ENCODE measurements at regions not wholly inside any gene's neighbourhood (a gene's known extent, or its start where the extent isn't known, plus 50 kb on each side); places are given as distances from the start of the nearest gene placed in this dataset.
"Not testable (repeated sequence)": the region's sequence is repeated elsewhere in the genome, so short reads cannot be mapped to it uniquely, and the experiment has no call there.

DNA sequence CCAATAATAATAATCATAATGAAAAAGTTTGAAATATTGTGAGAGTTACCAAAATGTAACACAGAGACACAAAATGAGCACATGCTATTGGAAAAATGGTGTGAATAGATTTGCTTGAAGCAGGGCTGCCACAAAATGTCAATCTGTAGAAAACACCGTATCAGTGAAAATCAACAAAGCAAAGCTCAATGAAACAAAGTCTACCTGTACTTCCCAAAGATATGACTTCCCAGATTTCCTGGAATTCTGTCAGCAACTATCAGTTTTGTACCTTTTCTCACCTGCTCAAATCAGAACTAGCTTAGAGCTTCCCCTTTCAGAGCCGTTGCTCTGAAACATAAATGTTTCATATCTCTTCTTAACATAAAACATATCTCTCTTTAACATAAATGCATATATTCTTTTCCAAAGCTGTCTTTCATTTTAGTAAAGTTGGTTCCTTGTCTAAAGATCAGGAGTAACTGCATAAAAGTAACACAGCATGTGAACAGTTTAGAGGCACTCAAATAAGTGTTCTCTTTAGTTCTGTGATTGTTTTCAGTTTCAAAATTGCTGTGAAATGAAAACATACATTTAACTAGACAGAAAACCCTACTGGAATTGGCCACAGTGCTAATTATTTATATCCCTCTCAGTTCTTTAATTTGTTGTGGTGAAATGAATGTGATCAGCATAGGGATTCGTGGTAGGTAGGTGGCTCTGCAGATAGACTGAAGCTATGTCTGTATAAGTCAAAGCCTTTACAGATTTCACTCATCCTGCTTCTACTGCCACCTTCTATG is 262.5 kb downstream of the KCNJ3 start:
- DNase-seq (ENCODE audit: low spot score) = no peak
- TF ChIP-seq CTCF (conservative IDR thresholded peaks at IDR 0.05; ENCODE audit: low read depth) = no peak
- CTCF ChIA-PET = no interaction called here
- POLR2A ChIA-PET (ENCODE audit: low non-redundant PET) = no interaction called here
- H3K27ac ChIP-seq = no peak overlapping the region

- CTCF ChIA-PET = no interaction called here
- no peak for DNase-seq (ENCODE audit: low spot score)
- POLR2A ChIA-PET (ENCODE audit: low non-redundant PET) = no interaction called here
- no peak overlapping the region for H3K27ac ChIP-seq
- no peak for TF ChIP-seq CTCF (conservative IDR thresholded peaks at IDR 0.05; ENCODE audit: low read depth)
Measured at GRCh38 chr2:154952346-154952980, 254.0 kb downstream of the KCNJ3 start.

GRCh38 chr2:154947416-154947815 is 248.9 kb downstream of the KCNJ3 start:
- CTCF ChIA-PET; DNase-seq (ENCODE audit: low spot score); POLR2A ChIA-PET (ENCODE audit: low non-redundant PET); H3K27ac ChIP-seq: not testable (repeated sequence)

- ChIA-PET POLR2A (ENCODE audit: low non-redundant PET) (no interaction called here), CTCF (no interaction called here)
- no peak for TF ChIP-seq CTCF (conservative IDR thresholded peaks at IDR 0.05; ENCODE audit: low read depth)
- H3K27ac ChIP-seq = no peak overlapping the region
- DNase-seq (ENCODE audit: low spot score) = no peak
Measured at GRCh38 chr2:154945984-154946383, 247.5 kb downstream of the KCNJ3 start.

- no peak overlapping the region for H3K27ac ChIP-seq
- DNase-seq (ENCODE audit: low spot score) = no peak
- no peak for TF ChIP-seq CTCF (conservative IDR thresholded peaks at IDR 0.05; ENCODE audit: low read depth)
- ChIA-PET POLR2A (ENCODE audit: low non-redundant PET) (no interaction called here), CTCF (no interaction called here)
Measured at GRCh38 chr2:154941379-154941778, 242.9 kb downstream of the KCNJ3 start.

- POLR2A ChIA-PET (ENCODE audit: low non-redundant PET) = no interaction called here
- TF ChIP-seq CTCF (conservative IDR thresholded peaks at IDR 0.05; ENCODE audit: low read depth) = no peak
- no peak for DNase-seq (ENCODE audit: low spot score)
- H3K27ac ChIP-seq = no peak overlapping the region
- CTCF ChIA-PET = no interaction called here
Measured at GRCh38 chr2:154934213-154934612, 235.7 kb downstream of the KCNJ3 start.

DNA sequence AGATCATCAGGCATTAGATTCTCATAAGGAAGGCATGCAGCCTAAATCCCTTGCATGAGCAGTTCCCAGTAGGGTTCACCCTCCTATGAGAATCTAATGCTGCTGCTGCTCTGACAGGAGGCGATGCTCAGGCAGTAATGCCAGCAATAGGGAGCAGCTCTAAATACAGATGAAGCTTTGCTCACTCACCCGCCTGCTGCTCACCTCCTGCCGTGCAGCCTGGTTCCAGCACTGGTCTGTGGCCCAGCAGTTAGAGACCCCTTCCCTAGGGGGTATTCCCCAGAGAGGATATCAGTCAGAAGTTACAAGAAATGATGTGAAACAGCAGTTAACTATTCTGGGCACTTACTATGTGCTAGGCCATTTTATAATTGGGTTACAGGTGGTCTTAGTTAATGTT is 226.0 kb downstream of the KCNJ3 start:
- no peak for DNase-seq (ENCODE audit: low spot score)
- H3K27ac ChIP-seq = no peak overlapping the region
- POLR2A ChIA-PET (ENCODE audit: low non-redundant PET) = no interaction called here
- CTCF ChIA-PET = no interaction called here
- TF ChIP-seq CTCF (conservative IDR thresholded peaks at IDR 0.05; ENCODE audit: low read depth) = no peak

All from RWPE1 (cell line).